Activated CD8-positive, alpha-beta memory T cell treated with anti-CD3 and anti-CD28 coated beads, Interleukin-2, amount 10 ng/mL, durations not matched to agents 7 days and 5 days (primary cell): ENCODE measurements at regions not wholly inside any gene's neighbourhood (a gene's known extent, or its start where the extent isn't known, plus 50 kb on each side); places are given as distances from the start of the nearest gene placed in this dataset.
"Not testable (repeated sequence)": the region's sequence is repeated elsewhere in the genome, so short reads cannot be mapped to it uniquely, and the experiment has no call there.

Experiments
- ATAC-seq: fragments of 150-1000 bp; cut with Tn5 transposase; one replicate; pipeline ENCODE4 v1.10.0; 2021; ENCODE audit warnings: moderate library complexity
- CTCF ChIA-PET: fragments of 350-600 bp; sonication (Branson Sonifier 250); formaldehyde crosslinking; loops from one replicate; lab custom pipeline; 2021; ENCODE audit warnings: antibody characterized with exemption; lab: Charles Lee
- DNase-seq: peaks from one replicate; pipeline ENCODE4 v3.0.0-alpha.2; 2020
- H3K27ac Mint-ChIP-seq: one replicate; pipeline ENCODE4 v1.8.0; 2021; ENCODE audit warnings: mild to moderate bottlenecking, mixed read lengths
- H3K27me3 Mint-ChIP-seq: one replicate; pipeline ENCODE4 v1.8.0; 2021; ENCODE audit warnings: mixed read lengths
- H3K36me3 Mint-ChIP-seq: one replicate; pipeline ENCODE4 v1.8.0; 2021; ENCODE audit warnings: mild to moderate bottlenecking, mixed read lengths
- H3K4me1 Mint-ChIP-seq: one replicate; pipeline ENCODE4 v1.8.0; 2021; ENCODE audit warnings: mixed read lengths
- H3K4me3 Mint-ChIP-seq: one replicate; pipeline ENCODE4 v1.8.0; 2021; ENCODE audit warnings: mild to moderate bottlenecking, moderate library complexity, mixed read lengths
- H3K9me3 Mint-ChIP-seq: one replicate; pipeline ENCODE4 v1.8.0; 2022; ENCODE audit warnings: low read depth, mixed read lengths

DNA sequence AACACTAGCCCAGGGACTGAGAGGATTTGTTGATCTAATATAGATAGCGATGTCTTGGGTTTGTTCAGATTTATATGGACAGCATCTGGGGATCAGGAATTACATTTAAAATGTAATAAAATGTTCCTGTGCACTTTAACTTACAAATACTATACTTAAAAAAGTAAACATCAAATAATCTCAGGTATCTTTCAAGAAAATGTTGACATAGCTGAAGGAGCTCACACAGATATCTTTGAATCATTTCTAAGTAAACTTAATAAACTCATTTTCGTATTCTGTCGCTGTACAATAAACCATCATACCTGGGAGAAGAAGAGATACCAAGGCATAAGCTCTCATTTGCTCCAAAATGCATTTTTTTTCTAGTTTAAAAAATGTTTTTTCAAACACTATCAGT is 557.5 kb upstream of the NR2F2 start:
- CTCF ChIA-PET, result no interaction called here
- no peak for ATAC-seq
- Mint-ChIP-seq H3K4me3 (no peak overlapping the region), H3K4me1 (no peaks in the 10 kb centered on the region), H3K27ac (no peak overlapping the region), H3K36me3 (no peaks in the 10 kb centered on the region), H3K27me3 (no peaks in the 10 kb centered on the region), H3K9me3 (peaks cover 2% of the 10 kb centered on the region)
- DNase-seq, result no peak

- H3K27ac Mint-ChIP-seq, result no peak overlapping the region
- H3K4me3 Mint-ChIP-seq, result no peak overlapping the region
- no peaks in the 10 kb centered on the region for H3K27me3 Mint-ChIP-seq
- H3K9me3 Mint-ChIP-seq, result peaks cover 16% of the 10 kb centered on the region
- no peaks in the 10 kb centered on the region for H3K36me3 Mint-ChIP-seq
- DNase-seq (no peak), ATAC-seq (no peak)
- no peaks in the 10 kb centered on the region for H3K4me1 Mint-ChIP-seq
- CTCF ChIA-PET, result no interaction called here
These were observed 546.0 kb upstream of the NR2F2 start for GRCh38 chr15:95784508-95784907.

DNA sequence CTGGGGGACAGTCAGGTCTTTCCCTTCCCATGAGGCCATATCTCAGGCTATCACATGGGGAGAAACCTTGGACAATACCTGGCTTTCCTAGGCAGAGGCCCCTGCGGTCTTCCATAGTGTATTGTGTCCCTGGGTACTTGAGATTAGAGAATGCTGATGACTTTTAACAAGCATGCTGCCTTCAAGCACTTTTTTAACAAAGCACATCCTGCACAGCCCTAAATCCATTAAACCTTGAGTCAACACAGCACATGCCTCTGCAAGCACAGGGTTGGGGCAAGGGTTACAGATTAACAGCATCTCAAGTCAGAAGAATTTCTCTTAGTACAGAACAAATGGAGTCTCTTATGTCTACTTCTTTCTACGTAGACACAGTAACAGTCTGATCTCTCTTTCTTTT is 545.2 kb upstream of the NR2F2 start:
- peaks cover 16% of the 10 kb centered on the region for H3K9me3 Mint-ChIP-seq
- CTCF ChIA-PET, ATAC-seq, H3K36me3 Mint-ChIP-seq, DNase-seq, H3K4me1 Mint-ChIP-seq, H3K27ac Mint-ChIP-seq, H3K4me3 Mint-ChIP-seq, H3K27me3 Mint-ChIP-seq: not testable (repeated sequence)

DNA sequence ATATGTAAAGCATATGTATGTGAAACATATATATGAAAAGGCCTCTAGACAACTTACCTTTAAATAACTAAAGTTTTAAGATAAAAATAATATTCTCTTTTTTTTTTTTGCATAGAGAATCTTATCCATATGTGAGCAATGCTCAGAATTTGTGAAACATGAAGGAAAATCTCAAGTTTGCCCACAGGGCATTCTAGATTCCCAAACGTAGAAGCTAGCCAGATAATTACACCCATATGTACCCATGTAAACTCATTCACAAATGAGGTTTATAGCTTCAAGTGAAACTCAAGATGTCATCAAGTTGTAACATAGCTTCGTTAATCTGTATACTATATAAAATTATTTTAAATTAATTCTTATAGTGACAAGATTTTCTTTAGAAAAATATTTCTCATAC is 537.3 kb upstream of the NR2F2 start:
- Mint-ChIP-seq H3K4me1 (no peaks in the 10 kb centered on the region), H3K36me3 (no peaks in the 10 kb centered on the region), H3K4me3 (no peak overlapping the region), H3K27ac (no peak overlapping the region), H3K27me3 (peaks cover 2% of the 10 kb centered on the region), H3K9me3 (no peaks in the 10 kb centered on the region)
- DNase-seq, result no peak
- no peak for ATAC-seq
- CTCF ChIA-PET, result no interaction called here

- Mint-ChIP-seq H3K4me1 (no peaks in the 10 kb centered on the region), H3K4me3 (no peak overlapping the region), H3K36me3 (no peaks in the 10 kb centered on the region), H3K27ac (no peak overlapping the region), H3K9me3 (no peaks in the 10 kb centered on the region), H3K27me3 (peaks cover 2% of the 10 kb centered on the region)
- ATAC-seq, result no peak
- no peak for DNase-seq
- CTCF ChIA-PET, result no interaction called here
These were observed 535.1 kb upstream of the NR2F2 start for GRCh38 chr15:95795386-95795785.

DNA sequence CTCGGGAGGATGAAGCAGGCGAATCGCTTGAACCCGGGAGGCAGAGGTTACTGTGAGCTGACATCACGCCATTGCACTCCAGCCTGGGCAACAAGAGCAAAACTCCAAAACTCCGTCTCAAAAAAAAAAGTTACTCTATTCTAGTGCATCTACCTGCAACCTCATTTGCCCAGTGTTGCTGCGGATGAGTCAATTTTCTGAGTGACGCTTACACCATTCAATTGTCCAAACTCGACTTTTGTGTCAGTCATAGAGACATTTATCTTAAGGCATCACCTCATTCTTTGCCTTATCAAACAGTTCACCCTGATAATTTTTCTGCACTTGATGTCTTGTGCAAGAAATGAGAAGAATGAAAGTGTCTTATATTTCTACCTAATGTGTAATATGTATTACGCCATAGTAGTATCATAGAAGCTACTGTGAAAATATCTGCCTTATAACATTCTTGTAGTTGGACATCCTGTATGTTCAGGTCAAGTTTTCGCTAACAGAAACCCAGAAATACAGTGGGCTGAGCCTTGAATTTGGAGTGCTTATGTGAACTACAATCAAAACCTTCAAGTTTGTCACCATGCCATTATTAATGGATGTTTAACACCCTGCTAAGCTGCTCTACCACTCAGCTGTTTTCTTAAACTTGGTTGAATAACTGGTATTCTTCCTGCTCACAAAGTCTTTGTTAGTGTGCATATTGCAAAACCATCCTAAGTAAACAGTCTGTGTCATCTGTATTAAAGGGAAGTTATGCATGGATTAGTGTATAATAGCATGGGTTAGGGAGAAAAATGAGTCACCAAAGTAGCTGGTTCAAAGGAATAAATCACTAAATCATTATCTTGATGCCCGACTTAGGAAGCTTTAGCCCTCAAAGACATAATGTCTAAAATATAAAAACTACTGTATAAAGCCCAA is 531.0 kb upstream of the NR2F2 start:
- Mint-ChIP-seq H3K27ac (no peak overlapping the region), H3K4me3 (no peak overlapping the region), H3K27me3 (no peaks in the 10 kb centered on the region), H3K36me3 (no peaks in the 10 kb centered on the region), H3K9me3 (no peaks in the 10 kb centered on the region), H3K4me1 (no peaks in the 10 kb centered on the region)
- CTCF ChIA-PET, result no interaction called here
- ATAC-seq (no peak), DNase-seq (no peak)

DNA sequence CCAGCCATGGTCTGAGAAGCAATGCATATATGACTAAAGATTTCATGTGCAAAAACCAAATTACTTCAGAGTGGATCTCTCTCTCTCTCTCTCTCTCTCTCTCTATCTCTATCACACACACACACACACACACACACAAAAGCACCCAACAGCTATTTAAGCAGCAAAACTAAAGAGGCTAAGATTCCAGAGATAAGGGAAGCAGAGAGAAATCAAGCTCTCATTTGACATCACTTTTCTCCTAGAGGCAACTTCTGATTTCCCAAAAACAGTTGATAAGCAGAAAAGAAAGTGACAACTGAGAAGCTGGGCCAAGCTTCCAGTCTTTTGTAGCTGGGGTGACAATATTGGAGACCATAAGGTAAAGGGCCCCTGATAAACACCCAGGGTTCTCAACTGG is 526.0 kb upstream of the NR2F2 start:
- Mint-ChIP-seq H3K4me1 (no peaks in the 10 kb centered on the region), H3K4me3 (no peak overlapping the region), H3K9me3 (no peaks in the 10 kb centered on the region), H3K27me3 (no peaks in the 10 kb centered on the region), H3K36me3 (no peaks in the 10 kb centered on the region), H3K27ac (no peak overlapping the region)
- CTCF ChIA-PET, result no interaction called here
- no peak for DNase-seq
- no peak for ATAC-seq

GRCh38 chr15:95812491-95812890 is 518.0 kb upstream of the NR2F2 start:
- Mint-ChIP-seq H3K4me3 (no peak overlapping the region), H3K27me3 (no peaks in the 10 kb centered on the region), H3K36me3 (no peaks in the 10 kb centered on the region), H3K27ac (no peak overlapping the region), H3K9me3 (no peaks in the 10 kb centered on the region), H3K4me1 (no peaks in the 10 kb centered on the region)
- CTCF ChIA-PET, result no interaction called here
- ATAC-seq, result no peak
- DNase-seq, result no peak

GRCh38 chr15:95814908-95815307 is 515.6 kb upstream of the NR2F2 start:
- no peaks in the 10 kb centered on the region for H3K36me3 Mint-ChIP-seq
- no peak for DNase-seq
- no peaks in the 10 kb centered on the region for H3K9me3 Mint-ChIP-seq
- CTCF ChIA-PET, result interaction anchor here (0.6 kb wide), 1 partner anchor 13 kb away, joined by 4 read pairs; no protein-coding TSS in a partner anchor
- H3K27me3 Mint-ChIP-seq, result no peaks in the 10 kb centered on the region
- H3K4me3 Mint-ChIP-seq, result no peak overlapping the region
- H3K4me1 Mint-ChIP-seq, result no peaks in the 10 kb centered on the region
- ATAC-seq, result no peak
- H3K27ac Mint-ChIP-seq, result no peak overlapping the region

GRCh38 chr15:95816591-95816990 is 513.9 kb upstream of the NR2F2 start:
- H3K4me1 Mint-ChIP-seq, result no peaks in the 10 kb centered on the region
- no peak for ATAC-seq
- no peaks in the 10 kb centered on the region for H3K36me3 Mint-ChIP-seq
- no peaks in the 10 kb centered on the region for H3K27me3 Mint-ChIP-seq
- no peaks in the 10 kb centered on the region for H3K9me3 Mint-ChIP-seq
- CTCF ChIA-PET, result no interaction called here
- H3K4me3 Mint-ChIP-seq, result no peak overlapping the region
- H3K27ac Mint-ChIP-seq, result no peak overlapping the region
- no peak for DNase-seq

DNA sequence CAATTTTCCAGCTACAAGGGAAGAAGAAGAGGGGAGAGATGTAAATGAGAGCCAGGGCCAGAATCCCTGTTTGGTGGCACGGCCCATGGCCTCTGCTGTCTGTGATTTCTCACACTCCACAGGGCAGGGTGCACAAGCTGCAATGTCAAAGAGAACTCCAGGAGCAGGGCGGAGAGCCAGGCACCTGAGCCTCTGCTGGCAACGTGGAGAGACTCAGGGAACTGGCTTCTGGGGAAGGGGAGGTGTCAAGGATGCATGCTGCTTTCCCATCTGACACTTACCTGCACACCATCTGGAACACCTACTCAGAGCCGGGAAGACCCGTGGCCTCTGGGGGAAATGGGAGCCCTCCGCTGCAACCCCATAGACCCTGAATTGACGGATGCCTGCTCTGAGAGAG is 507.5 kb upstream of the NR2F2 start:
- ATAC-seq, result no peak
- no peaks in the 10 kb centered on the region for H3K9me3 Mint-ChIP-seq
- H3K27me3 Mint-ChIP-seq, result no peaks in the 10 kb centered on the region
- H3K4me1 Mint-ChIP-seq, result no peaks in the 10 kb centered on the region
- CTCF ChIA-PET, result interaction anchor here (1.0 kb wide), 1 partner anchor 11 kb away, joined by 3 read pairs; no protein-coding TSS in a partner anchor
- no peaks in the 10 kb centered on the region for H3K36me3 Mint-ChIP-seq
- no peak for DNase-seq
- H3K4me3 Mint-ChIP-seq, result no peak overlapping the region
- H3K27ac Mint-ChIP-seq, result no peak overlapping the region

DNA sequence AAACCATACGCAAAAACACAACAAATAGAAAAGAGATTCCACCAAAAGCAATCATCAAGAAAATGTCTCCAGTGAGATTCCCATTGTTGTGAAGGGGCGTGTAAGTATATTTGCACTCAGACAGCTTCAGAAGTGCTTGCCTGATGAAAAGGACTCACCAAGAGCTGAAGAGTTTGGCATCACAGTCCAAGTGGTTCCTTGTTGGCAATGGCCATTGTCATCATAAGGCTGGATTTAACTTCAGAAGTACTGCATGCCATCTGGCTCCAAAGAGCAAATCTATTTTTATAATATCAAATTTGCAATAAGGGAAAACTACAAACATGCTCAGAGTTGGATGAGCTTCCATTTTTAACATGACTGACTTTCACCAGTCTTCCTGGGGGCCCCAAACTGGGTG is 505.3 kb upstream of the NR2F2 start:
- Mint-ChIP-seq H3K36me3 (no peaks in the 10 kb centered on the region), H3K27ac (no peak overlapping the region), H3K4me3 (no peak overlapping the region), H3K27me3 (no peaks in the 10 kb centered on the region), H3K4me1 (no peaks in the 10 kb centered on the region), H3K9me3 (no peaks in the 10 kb centered on the region)
- CTCF ChIA-PET, result interaction anchor here (0.6 to 1.9 kb wide), 2 partner anchors 13 to 39 kb away, joined by 4 to 5 read pairs; no protein-coding TSS in a partner anchor
- DNase-seq (no peak), ATAC-seq (no peak)

GRCh38 chr15:95825671-95826411 is 504.7 kb upstream of the NR2F2 start:
- H3K4me1 Mint-ChIP-seq, result no peaks in the 10 kb centered on the region
- H3K9me3 Mint-ChIP-seq, result no peaks in the 10 kb centered on the region
- no peak for ATAC-seq
- CTCF ChIA-PET, result interaction anchor here (0.6 to 1.9 kb wide), 2 partner anchors 12 to 38 kb away, joined by 4 to 5 read pairs; no protein-coding TSS in a partner anchor
- H3K4me3 Mint-ChIP-seq, result no peak overlapping the region
- DNase-seq, result no peak
- no peaks in the 10 kb centered on the region for H3K36me3 Mint-ChIP-seq
- H3K27ac Mint-ChIP-seq, result no peak overlapping the region
- no peaks in the 10 kb centered on the region for H3K27me3 Mint-ChIP-seq
